ENCODE measurements at regions not wholly inside any gene's neighbourhood (a gene's known extent, or its start where the extent isn't known, plus 50 kb on each side); places are given as distances from the start of the nearest gene placed in this dataset.

- 100% methylated on average over 2 of the region's 3 CpGs for WGBS (ENCODE audit: insufficient coverage)
- CTCF ChIA-PET, result no interaction called here
- intact Hi-C loops (cut with micrococcal nuclease), result no loop called here
These were observed 109.2 kb downstream of the TOMM20 start for GRCh38 chr1:235019471-235019870.

GRCh38 chr1:235018720-235019444 is 109.8 kb downstream of the TOMM20 start:
- intact Hi-C loops (cut with micrococcal nuclease), result no loop called here
- no peak overlapping the region for H3K27ac ChIP-seq (ENCODE audit: low read length in 2 of 2)
- ChIA-PET CTCF (interaction anchor here (0.9 to 1.1 kb wide), 2 partner anchors 10 to 519 kb away, joined by 3 to 4 read pairs; no protein-coding TSS in a partner anchor), POLR2A (no interaction called here)
- DNase-seq (no peak), ATAC-seq (ENCODE audit: low read depth) (no peak)
- H4K20me1 ChIP-seq (ENCODE audit: control insufficient read depth, insufficient read depth, low read length, poor library complexity, severe bottlenecking), result no peaks in the 10 kb centered on the region
- H3K27ac Mint-ChIP-seq, result no peak overlapping the region
- H2AFZ ChIP-seq (ENCODE audit: insufficient read depth, low read depth, low read length, poor library complexity, severe bottlenecking), result no peak overlapping the region
- no peak for TF ChIP-seq CTCF (IDR thresholded peaks at IDR 0.05)
- no peak for TF ChIP-seq EZH2 (IDR thresholded peaks at IDR 0.05; ENCODE audit: borderline replicate concordance, insufficient read depth, low read depth, low read length, poor library complexity, severe bottlenecking)
- H3K27me3 Mint-ChIP-seq, result no peaks in the 10 kb centered on the region
- H3K9me3 Mint-ChIP-seq (ENCODE audit: insufficient read depth), result no peaks in the 10 kb centered on the region
- no peak overlapping the region for H3K4me3 ChIP-seq (ENCODE audit: control extremely low read depth in 1 of 5, extremely low read depth in 1 of 5, insufficient read depth in 1 of 5, low read depth in 2 of 5, low read length in 4 of 5)
- H3K9ac ChIP-seq (ENCODE audit: low read length), result no peak overlapping the region
- WGBS (ENCODE audit: insufficient coverage), result 66% methylated on average over 2 of the region's 3 CpGs
- H3K4me2 ChIP-seq (replicated peaks; ENCODE audit: low read depth, low read length, poor library complexity, severe bottlenecking), result no peak overlapping the region
- H3K79me2 ChIP-seq (ENCODE audit: control insufficient read depth, insufficient read depth, low read length), result no peaks in the 10 kb centered on the region
- peaks cover 54% of the 10 kb centered on the region for H3K4me1 Mint-ChIP-seq
- H3K4me3 Mint-ChIP-seq, result no peak overlapping the region
- peaks cover 0 to 5% (median 0%) of the 10 kb centered on the region in 3 donors for H3K9me3 ChIP-seq (ENCODE audit: control extremely low read depth in 1 of 3, control insufficient read depth in 2 of 3, insufficient read depth in 1 of 3, low read length in 2 of 3)
- H3K27me3 ChIP-seq (replicated peaks in 1 of 4; ENCODE audit: control extremely low read depth in 1 of 4, control insufficient read depth in 3 of 4, insufficient read depth in 4 of 4, low read length in 3 of 4), result no peaks in the 10 kb centered on the region
- H3K4me1 ChIP-seq (ENCODE audit: control insufficient read depth in 2 of 2, insufficient read depth in 2 of 2, low read length in 2 of 2), result peaks cover 13 to 17% of the 10 kb centered on the region in 2 donors
- no peaks in the 10 kb centered on the region for H3K36me3 ChIP-seq (replicated peaks in 1 of 2; ENCODE audit: control extremely low read depth in 1 of 2, control insufficient read depth in 1 of 2, extremely low read depth in 1 of 2, insufficient read depth in 2 of 2, low read length in 1 of 2)

More at GRCh38 chr1:235019471-235019870, 109.2 kb downstream of the TOMM20 start:
- Histone ChIP-seq H3K9ac (ENCODE audit: low read length) (no peak overlapping the region), H3K9me3 (ENCODE audit: control extremely low read depth in 1 of 3, control insufficient read depth in 2 of 3, insufficient read depth in 1 of 3, low read length in 2 of 3) (peaks cover 0 to 5% (median 0%) of the 10 kb centered on the region in 3 donors), H2AFZ (ENCODE audit: insufficient read depth, low read depth, low read length, poor library complexity, severe bottlenecking) (no peak overlapping the region), H3K36me3 (replicated peaks in 1 of 2; ENCODE audit: control extremely low read depth in 1 of 2, control insufficient read depth in 1 of 2, extremely low read depth in 1 of 2, insufficient read depth in 2 of 2, low read length in 1 of 2) (no peaks in the 10 kb centered on the region), H3K4me3 (ENCODE audit: control extremely low read depth in 1 of 5, extremely low read depth in 1 of 5, insufficient read depth in 1 of 5, low read depth in 2 of 5, low read length in 4 of 5) (no peak overlapping the region), H3K4me2 (replicated peaks; ENCODE audit: low read depth, low read length, poor library complexity, severe bottlenecking) (no peak overlapping the region), H3K27ac (ENCODE audit: low read length in 2 of 2) (no peak overlapping the region), H3K79me2 (ENCODE audit: control insufficient read depth, insufficient read depth, low read length) (no peaks in the 10 kb centered on the region), H3K27me3 (replicated peaks in 1 of 4; ENCODE audit: control extremely low read depth in 1 of 4, control insufficient read depth in 3 of 4, insufficient read depth in 4 of 4, low read length in 3 of 4) (no peaks in the 10 kb centered on the region), H3K4me1 (ENCODE audit: control insufficient read depth in 2 of 2, insufficient read depth in 2 of 2, low read length in 2 of 2) (peaks cover 12 to 13% of the 10 kb centered on the region in 2 donors), H4K20me1 (ENCODE audit: control insufficient read depth, insufficient read depth, low read length, poor library complexity, severe bottlenecking) (no peaks in the 10 kb centered on the region)
- Mint-ChIP-seq H3K4me1 (peaks cover 50% of the 10 kb centered on the region), H3K9me3 (ENCODE audit: insufficient read depth) (no peaks in the 10 kb centered on the region), H3K4me3 (no peak overlapping the region), H3K27me3 (no peaks in the 10 kb centered on the region), H3K27ac (peak overlapping the region; percentile 7)
- POLR2A ChIA-PET, result no interaction called here
- no peak for TF ChIP-seq EZH2 (IDR thresholded peaks at IDR 0.05; ENCODE audit: borderline replicate concordance, insufficient read depth, low read depth, low read length, poor library complexity, severe bottlenecking)
- ATAC-seq (ENCODE audit: low read depth), result no peak
- no peak for DNase-seq
